ENCODE measurements at regions not wholly inside any gene's neighbourhood (a gene's known extent, or its start where the extent isn't known, plus 50 kb on each side); places are given as distances from the start of the nearest gene placed in this dataset.

GRCh38 chrX:10023821-10024220, 56.7 kb downstream of the CLDN34 start:
- no peak overlapping the region for H3K4me3 Mint-ChIP-seq
- no peaks in the 10 kb centered on the region for H3K4me1 ChIP-seq (ENCODE audit: insufficient read depth, low read length)
- CTCF ChIA-PET: no interaction called here
- H3K4me3 ChIP-seq (ENCODE audit: low read length): no peak overlapping the region
- H3K27me3 ChIP-seq (ENCODE audit: control insufficient read depth in 1 of 2, insufficient read depth in 2 of 2, low read length in 2 of 2): no peaks in the 10 kb centered on the region
- H3K27me3 Mint-ChIP-seq: no peaks in the 10 kb centered on the region
- no peaks in the 10 kb centered on the region for H3K36me3 Mint-ChIP-seq (ENCODE audit: low read depth)
- ATAC-seq (ENCODE audit: poor library complexity) (no peak), DNase-seq (no peak)
- H3K9me3 ChIP-seq (ENCODE audit: control insufficient read depth in 1 of 2, insufficient read depth in 1 of 2, low read length in 2 of 2): no peaks in the 10 kb centered on the region
- H3K4me1 Mint-ChIP-seq (ENCODE audit: low read depth): no peaks in the 10 kb centered on the region
- no peaks in the 10 kb centered on the region for H3K36me3 ChIP-seq (ENCODE audit: insufficient read depth, low read length)
- POLR2A ChIA-PET: no interaction called here
- TF ChIP-seq, protein P1, sequence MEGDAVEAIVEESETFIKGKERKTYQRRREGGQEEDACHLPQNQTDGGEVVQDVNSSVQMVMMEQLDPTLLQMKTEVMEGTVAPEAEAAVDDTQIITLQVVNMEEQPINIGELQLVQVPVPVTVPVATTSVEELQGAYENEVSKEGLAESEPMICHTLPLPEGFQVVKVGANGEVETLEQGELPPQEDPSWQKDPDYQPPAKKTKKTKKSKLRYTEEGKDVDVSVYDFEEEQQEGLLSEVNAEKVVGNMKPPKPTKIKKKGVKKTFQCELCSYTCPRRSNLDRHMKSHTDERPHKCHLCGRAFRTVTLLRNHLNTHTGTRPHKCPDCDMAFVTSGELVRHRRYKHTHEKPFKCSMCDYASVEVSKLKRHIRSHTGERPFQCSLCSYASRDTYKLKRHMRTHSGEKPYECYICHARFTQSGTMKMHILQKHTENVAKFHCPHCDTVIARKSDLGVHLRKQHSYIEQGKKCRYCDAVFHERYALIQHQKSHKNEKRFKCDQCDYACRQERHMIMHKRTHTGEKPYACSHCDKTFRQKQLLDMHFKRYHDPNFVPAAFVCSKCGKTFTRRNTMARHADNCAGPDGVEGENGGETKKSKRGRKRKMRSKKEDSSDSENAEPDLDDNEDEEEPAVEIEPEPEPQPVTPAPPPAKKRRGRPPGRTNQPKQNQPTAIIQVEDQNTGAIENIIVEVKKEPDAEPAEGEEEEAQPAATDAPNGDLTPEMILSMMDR (IDR thresholded peaks at IDR 0.05): no peak
- no peak overlapping the region for H3K27ac ChIP-seq (ENCODE audit: low read depth in 1 of 2, low read length in 2 of 2)
- no peaks in the 10 kb centered on the region for H3K9me3 Mint-ChIP-seq
- no peak overlapping the region for H3K27ac Mint-ChIP-seq
- intact Hi-C loops (cut with DNase I, micrococcal nuclease): no loop called here

GRCh38 chrX:10025742-10026493, 58.8 kb downstream of the CLDN34 start:
- Histone ChIP-seq H3K4me1 (ENCODE audit: insufficient read depth, low read length) (no peaks in the 10 kb centered on the region), H3K9me3 (ENCODE audit: control insufficient read depth in 1 of 2, insufficient read depth in 1 of 2, low read length in 2 of 2) (no peaks in the 10 kb centered on the region), H3K27me3 (ENCODE audit: control insufficient read depth in 1 of 2, insufficient read depth in 2 of 2, low read length in 2 of 2) (no peaks in the 10 kb centered on the region), H3K4me3 (ENCODE audit: low read length) (no peak overlapping the region), H3K27ac (ENCODE audit: low read depth in 1 of 2, low read length in 2 of 2) (no peak overlapping the region), H3K36me3 (ENCODE audit: insufficient read depth, low read length) (no peaks in the 10 kb centered on the region)
- intact Hi-C loops (cut with DNase I, micrococcal nuclease): no loop called here
- H3K27me3 Mint-ChIP-seq: no peaks in the 10 kb centered on the region
- H3K9me3 Mint-ChIP-seq: no peaks in the 10 kb centered on the region
- POLR2A ChIA-PET: no interaction called here
- no peak overlapping the region for H3K27ac Mint-ChIP-seq
- CTCF ChIA-PET: no interaction called here
- no peak overlapping the region for H3K4me3 Mint-ChIP-seq
- ATAC-seq (ENCODE audit: poor library complexity): no peak
- no peaks in the 10 kb centered on the region for H3K4me1 Mint-ChIP-seq (ENCODE audit: low read depth)
- TF ChIP-seq, protein P1 (IDR thresholded peaks at IDR 0.05): no peak
- DNase-seq: no peak
- H3K36me3 Mint-ChIP-seq (ENCODE audit: low read depth): no peaks in the 10 kb centered on the region

DNA sequence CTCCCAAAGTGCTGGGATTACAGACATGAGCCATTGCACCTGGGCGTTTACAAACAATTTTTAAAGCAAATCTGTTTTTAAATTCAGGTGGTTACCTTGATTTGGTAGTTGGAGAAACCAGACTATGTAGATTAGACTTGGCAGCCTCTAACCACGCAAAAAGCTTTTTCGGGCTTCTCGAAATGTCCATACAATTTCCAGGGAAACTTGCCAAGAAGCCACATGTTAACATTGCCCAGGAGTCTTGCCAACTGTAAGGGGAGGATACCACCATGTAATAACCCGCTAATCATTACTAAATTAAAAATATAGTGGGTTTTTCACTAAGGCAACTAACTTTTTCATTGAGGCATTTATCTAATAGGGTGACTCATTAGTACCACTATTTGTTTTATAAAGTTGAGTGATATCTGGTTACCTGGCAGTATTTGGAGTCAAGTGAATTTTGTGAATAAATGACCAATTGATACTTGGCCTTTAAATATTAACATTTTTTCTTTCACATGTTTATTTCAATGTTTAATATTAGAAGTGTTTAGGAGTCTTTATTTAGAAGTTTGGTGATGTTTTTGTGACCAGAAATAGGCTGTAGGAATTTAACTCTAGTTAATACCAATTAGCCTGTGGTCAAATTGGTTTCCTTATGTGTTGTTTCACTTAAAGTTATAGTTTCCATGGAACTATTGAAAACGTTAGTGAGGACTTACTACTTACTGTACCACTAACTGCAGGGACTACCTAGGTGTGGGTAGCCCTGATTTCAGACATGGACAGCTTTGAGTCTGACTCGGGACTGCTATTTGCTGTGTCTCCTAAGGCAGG, 61.3 kb downstream of the CLDN34 start:
- H3K4me1 ChIP-seq (ENCODE audit: insufficient read depth, low read length): no peaks in the 10 kb centered on the region
- no peaks in the 10 kb centered on the region for H3K36me3 ChIP-seq (ENCODE audit: insufficient read depth, low read length)
- Mint-ChIP-seq H3K9me3 (no peaks in the 10 kb centered on the region), H3K27me3 (no peaks in the 10 kb centered on the region), H3K27ac (no peak overlapping the region), H3K36me3 (ENCODE audit: low read depth) (no peaks in the 10 kb centered on the region), H3K4me1 (ENCODE audit: low read depth) (no peaks in the 10 kb centered on the region), H3K4me3 (no peak overlapping the region)
- H3K27ac ChIP-seq (ENCODE audit: low read depth in 1 of 2, low read length in 2 of 2): no peak overlapping the region
- no peak for ATAC-seq (ENCODE audit: poor library complexity)
- H3K27me3 ChIP-seq (ENCODE audit: control insufficient read depth in 1 of 2, insufficient read depth in 2 of 2, low read length in 2 of 2): no peaks in the 10 kb centered on the region
- no peak for DNase-seq
- TF ChIP-seq, protein P1 (IDR thresholded peaks at IDR 0.05): no peak
- no peaks in the 10 kb centered on the region for H3K9me3 ChIP-seq (ENCODE audit: control insufficient read depth in 1 of 2, insufficient read depth in 1 of 2, low read length in 2 of 2)
- CTCF ChIA-PET: no interaction called here
- no peak overlapping the region for H3K4me3 ChIP-seq (ENCODE audit: low read length)
- POLR2A ChIA-PET: no interaction called here
- intact Hi-C loops (cut with DNase I, micrococcal nuclease): no loop called here
